Keratinocyte (primary cell): ENCODE measurements at regions not wholly inside any gene's neighbourhood (a gene's known extent, or its start where the extent isn't known, plus 50 kb on each side); places are given as distances from the start of the nearest gene placed in this dataset.

Experiments
- EZH2 ChIP-seq: IDR thresholded peaks from one replicate; pipeline ENCODE4 v1.6.1; 2012; ENCODE audit warnings: inconsistent platforms, mild to moderate bottlenecking, low read length, moderate library complexity
- TF ChIP-seq, protein P1 (sequence below), 3 experiments: IDR thresholded peaks in 1 of 3; conservative IDR thresholded peaks in 1 of 3; optimal IDR thresholded peaks in 1 of 3; 2 replicates in 2 of 3; 3 replicates in 1 of 3; pipeline versions ENCODE3 to v1.5.1; 2011; ENCODE audit warnings: low read length in 3 of 3, mild to moderate bottlenecking in 3 of 3, moderate library complexity in 2 of 3, control low read depth in 1 of 3, inconsistent platforms in 1 of 3; ENCODE audit not compliant: insufficient read depth in 2 of 3; ENCODE audit errors: extremely low read depth in 1 of 3

DNA sequence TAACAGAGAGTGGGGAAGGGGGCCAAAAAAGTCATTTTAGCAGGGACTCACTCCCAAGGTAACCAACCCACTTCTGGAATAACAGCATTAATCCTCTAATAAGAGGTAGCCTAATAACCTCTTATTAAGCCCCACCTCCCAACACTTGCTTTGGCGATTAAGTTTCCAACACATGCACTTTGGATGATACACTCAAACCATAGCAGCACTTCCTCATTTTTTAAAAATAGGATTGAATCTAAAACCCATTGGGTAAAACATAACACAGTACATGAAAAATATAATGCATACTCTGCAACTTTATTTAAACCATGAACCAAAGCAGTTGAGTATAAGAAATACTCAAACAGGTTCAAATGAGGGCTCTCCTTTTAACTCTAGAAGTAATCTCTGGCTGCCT is 318.3 kb downstream of the HACE1 start:
- TF ChIP-seq, protein P1, sequence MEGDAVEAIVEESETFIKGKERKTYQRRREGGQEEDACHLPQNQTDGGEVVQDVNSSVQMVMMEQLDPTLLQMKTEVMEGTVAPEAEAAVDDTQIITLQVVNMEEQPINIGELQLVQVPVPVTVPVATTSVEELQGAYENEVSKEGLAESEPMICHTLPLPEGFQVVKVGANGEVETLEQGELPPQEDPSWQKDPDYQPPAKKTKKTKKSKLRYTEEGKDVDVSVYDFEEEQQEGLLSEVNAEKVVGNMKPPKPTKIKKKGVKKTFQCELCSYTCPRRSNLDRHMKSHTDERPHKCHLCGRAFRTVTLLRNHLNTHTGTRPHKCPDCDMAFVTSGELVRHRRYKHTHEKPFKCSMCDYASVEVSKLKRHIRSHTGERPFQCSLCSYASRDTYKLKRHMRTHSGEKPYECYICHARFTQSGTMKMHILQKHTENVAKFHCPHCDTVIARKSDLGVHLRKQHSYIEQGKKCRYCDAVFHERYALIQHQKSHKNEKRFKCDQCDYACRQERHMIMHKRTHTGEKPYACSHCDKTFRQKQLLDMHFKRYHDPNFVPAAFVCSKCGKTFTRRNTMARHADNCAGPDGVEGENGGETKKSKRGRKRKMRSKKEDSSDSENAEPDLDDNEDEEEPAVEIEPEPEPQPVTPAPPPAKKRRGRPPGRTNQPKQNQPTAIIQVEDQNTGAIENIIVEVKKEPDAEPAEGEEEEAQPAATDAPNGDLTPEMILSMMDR (optimal IDR thresholded peaks at IDR 0.05 in 1 of 3, IDR thresholded peaks at IDR 0.05 in 1 of 3, conservative IDR thresholded peaks at IDR 0.05 in 1 of 3; ENCODE audit: extremely low read depth in 1 of 3, insufficient read depth in 2 of 3, low read length in 3 of 3), result no peak
- TF ChIP-seq EZH2, result no peak
